Heart left ventricle (tissue), 13 donors: ENCODE measurements at regions not wholly inside any gene's neighbourhood (a gene's known extent, or its start where the extent isn't known, plus 50 kb on each side); places are given as distances from the start of the nearest gene placed in this dataset.

Experiments used
- POLR2A ChIP-seq, 2 donors: fragments of 450-650 bp; IDR thresholded peaks; one replicate each; pipeline ENCODE4 v1.6.1; 2017; ENCODE audit warnings: antibody characterized with exemption in 2 of 2, mild to moderate bottlenecking in 2 of 2, moderate library complexity in 2 of 2
- TF ChIP-seq, protein P1 (sequence below), 12 donors: fragments of 200-600 bp; sonication (generic) in 4 of 12; IDR thresholded peaks; one replicate each; pipeline versions ENCODE4 v1.5.0 to v1.8.0; 2018 to 2022; ENCODE audit warnings: antibody characterized with exemption in 12 of 12, mild to moderate bottlenecking in 5 of 12
- donor health status: ischemic (EF 13 %, LVEDD 7.1; RV severe dilation, severe dysfunction).
- donor health status: DM: no; HTN: yes; CAD: no.
- donor health status: DM: no; HTN: no; CAD: no.
- donor health status: ischemic (EF 25% LVEDD 6.9; RV normal size, moderate dysfunction).
- donor health status: ischemic (EF 25% LVEDD 5.7; RV mildly dilated, moderate dysfunction).
- donor health status: ischemic (EF 35%, LVEDD 5.7; RV mildly dilated, moderate dysfunction).
- donor health status: nonischemic (EF 11% LVEDD 7.7; RV severe dilation, severe dysfunction).
- donor health status: DM: yes; HTN: yes; CAD: no.
- donor health status: PGD.
- donor health status: ischemic (EF 29% LVEDD 5.4; RV normal size, mild dysfunction).
- donor health status: nonischemic (EF 23%, LVEDD 6.1; RV moderate dilation, normal function).

GRCh38 chr5:22911019-22911418 lies 57.9 kb upstream of the CDH12 start:
- TF ChIP-seq, protein P1, sequence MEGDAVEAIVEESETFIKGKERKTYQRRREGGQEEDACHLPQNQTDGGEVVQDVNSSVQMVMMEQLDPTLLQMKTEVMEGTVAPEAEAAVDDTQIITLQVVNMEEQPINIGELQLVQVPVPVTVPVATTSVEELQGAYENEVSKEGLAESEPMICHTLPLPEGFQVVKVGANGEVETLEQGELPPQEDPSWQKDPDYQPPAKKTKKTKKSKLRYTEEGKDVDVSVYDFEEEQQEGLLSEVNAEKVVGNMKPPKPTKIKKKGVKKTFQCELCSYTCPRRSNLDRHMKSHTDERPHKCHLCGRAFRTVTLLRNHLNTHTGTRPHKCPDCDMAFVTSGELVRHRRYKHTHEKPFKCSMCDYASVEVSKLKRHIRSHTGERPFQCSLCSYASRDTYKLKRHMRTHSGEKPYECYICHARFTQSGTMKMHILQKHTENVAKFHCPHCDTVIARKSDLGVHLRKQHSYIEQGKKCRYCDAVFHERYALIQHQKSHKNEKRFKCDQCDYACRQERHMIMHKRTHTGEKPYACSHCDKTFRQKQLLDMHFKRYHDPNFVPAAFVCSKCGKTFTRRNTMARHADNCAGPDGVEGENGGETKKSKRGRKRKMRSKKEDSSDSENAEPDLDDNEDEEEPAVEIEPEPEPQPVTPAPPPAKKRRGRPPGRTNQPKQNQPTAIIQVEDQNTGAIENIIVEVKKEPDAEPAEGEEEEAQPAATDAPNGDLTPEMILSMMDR (IDR thresholded peaks at IDR 0.05) = no peak
- no peak for TF ChIP-seq POLR2A (IDR thresholded peaks at IDR 0.05)
